IMR-90 (cell line): ENCODE measurements at regions not wholly inside any gene's neighbourhood (a gene's known extent, or its start where the extent isn't known, plus 50 kb on each side); places are given as distances from the start of the nearest gene placed in this dataset.

Experiments
- ATAC-seq: fragments of 200-7000 bp; cut with Tn5 transposase; 2 replicates; pipeline ENCODE4 v1.9.1; 2020; ENCODE audit warnings: low read depth, mild to moderate bottlenecking, moderate library complexity
- BruUV-seq: library from RNA; stranded (reverse); fragments of 400-500 nt; replicated peaks from 2 replicates; lab custom pipeline; 2021; lab: Mats Ljungman, UMichigan
- CTCF ChIA-PET: fragments of 300-600 bp; formaldehyde crosslinking; extraction: SDS; loops from one replicate; lab custom pipeline; 2021; ENCODE audit warnings: antibody characterized with exemption; lab: Yijun Ruan, JAX
- POLR2A ChIA-PET: fragments of 300-600 bp; sonication (Branson Sonifier 250); formaldehyde crosslinking; loops from one replicate; lab custom pipeline; 2022; ENCODE audit warnings: antibody characterized with exemption; ENCODE audit not compliant: unreplicated experiment; lab: Charles Lee
- DNase-seq: peaks from one replicate; pipeline ENCODE4 v3.0.0; 2013
- H2AFZ ChIP-seq: replicated peaks from 2 replicates; pipeline ENCODE3; 2013; ENCODE audit warnings: low read length, mild to moderate bottlenecking; ENCODE audit not compliant: poor library complexity
- H2AK5ac ChIP-seq: 2 replicates; pipeline ENCODE4 v1.6.1; 2013; ENCODE audit warnings: low read depth, low read length, inconsistent platforms
- H2AK9ac ChIP-seq: replicated peaks from 2 replicates; pipeline ENCODE3; 2013; ENCODE audit warnings: mild to moderate bottlenecking, low read depth, low read length, moderate library complexity; ENCODE audit not compliant: poor library complexity
- H2BK120ac ChIP-seq: 2 replicates; pipeline ENCODE4 v1.6.1; 2013; ENCODE audit warnings: low read depth, low read length, inconsistent platforms
- H2BK15ac ChIP-seq: 3 replicates; pipeline ENCODE4 v1.6.1; 2013; ENCODE audit warnings: low read depth, low read length, inconsistent platforms
- H2BK20ac ChIP-seq: 2 replicates; pipeline ENCODE4 v1.6.1; 2013; ENCODE audit warnings: low read depth, mild to moderate bottlenecking, inconsistent platforms, low read length, moderate library complexity
- H2BK5ac ChIP-seq: 2 replicates; pipeline ENCODE4 v1.6.1; 2013; ENCODE audit warnings: mild to moderate bottlenecking, low read depth, low read length, inconsistent platforms; ENCODE audit not compliant: poor library complexity, severe bottlenecking
- H3K14ac ChIP-seq: replicated peaks from 2 replicates; pipeline ENCODE4 v1.6.1; 2013; ENCODE audit warnings: low read depth, low read length, inconsistent platforms
- H3K18ac ChIP-seq: 2 replicates; pipeline ENCODE4 v1.6.1; 2013; ENCODE audit warnings: low read depth, low read length, control low read depth
- H3K23ac ChIP-seq: 2 replicates; pipeline ENCODE4 v1.6.1; 2013; ENCODE audit warnings: low read depth, low read length, inconsistent platforms
- H3K27ac ChIP-seq: 2 replicates; pipeline ENCODE4 v1.5.1; 2013; ENCODE audit warnings: mild to moderate bottlenecking, control low read depth, low read length; ENCODE audit not compliant: insufficient read depth
- H3K27me3 ChIP-seq: 2 replicates; pipeline ENCODE4 v1.6.1; 2013; ENCODE audit warnings: low read length; ENCODE audit not compliant: control insufficient read depth, insufficient read depth
- H3K36me3 ChIP-seq: 2 replicates; pipeline ENCODE4 v1.6.1; 2013; ENCODE audit warnings: low read length, mixed read lengths; ENCODE audit not compliant: control insufficient read depth, insufficient read depth
- H3K4ac ChIP-seq: 2 replicates; pipeline ENCODE4 v1.6.1; 2013; ENCODE audit warnings: low read depth, low read length, inconsistent platforms
- H3K4me1 ChIP-seq: 2 replicates; pipeline ENCODE4 v1.6.1; 2013; ENCODE audit warnings: low read length, mixed read lengths; ENCODE audit not compliant: control insufficient read depth, insufficient read depth
- H3K4me2 ChIP-seq: 2 replicates; pipeline ENCODE4 v1.6.1; 2013; ENCODE audit warnings: low read depth, mild to moderate bottlenecking, control low read depth, low read length, moderate library complexity
- H3K4me3 ChIP-seq: 2 replicates; pipeline ENCODE4 v1.5.1; 2013; ENCODE audit warnings: low read depth, mild to moderate bottlenecking, control low read depth, low read length, moderate library complexity; ENCODE audit not compliant: insufficient read depth
- H3K56ac ChIP-seq: 2 replicates; pipeline ENCODE4 v1.6.1; 2013; ENCODE audit warnings: low read length, inconsistent platforms; ENCODE audit not compliant: insufficient read depth; ENCODE audit errors: extremely low read depth
- H3K79me1 ChIP-seq, 2 experiments: 2 replicates each; pipeline ENCODE4 v1.6.1; 2013; ENCODE audit warnings: low read length in 2 of 2, inconsistent platforms in 1 of 2, low read depth in 1 of 2
- H3K9ac ChIP-seq: 2 replicates; pipeline ENCODE4 v1.6.1; 2013; ENCODE audit warnings: low read depth, low read length, control low read depth
- H3K9me1 ChIP-seq: 2 replicates; pipeline ENCODE4 v1.6.1; 2013; ENCODE audit warnings: low read length, inconsistent platforms; ENCODE audit not compliant: insufficient read depth
- H3K9me3 ChIP-seq: 2 replicates; pipeline ENCODE4 v1.6.1; 2013; ENCODE audit warnings: low read length; ENCODE audit not compliant: control insufficient read depth, insufficient read depth
- H4K20me1 ChIP-seq: 2 replicates; pipeline ENCODE4 v1.6.1; 2013; ENCODE audit warnings: low read length, inconsistent platforms; ENCODE audit not compliant: insufficient read depth
- H4K5ac ChIP-seq: 2 replicates; pipeline ENCODE4 v1.6.1; 2013; ENCODE audit warnings: mild to moderate bottlenecking, low read depth, low read length, control low read depth
- H4K8ac ChIP-seq, 2 experiments: 2 replicates each; pipeline ENCODE4 v1.6.1; 2013; ENCODE audit warnings: low read depth in 2 of 2, low read length in 2 of 2, control low read depth in 1 of 2, inconsistent platforms in 1 of 2
- H4K91ac ChIP-seq: 2 replicates; pipeline ENCODE4 v1.6.1; 2013; ENCODE audit warnings: low read depth, low read length, inconsistent platforms; ENCODE audit not compliant: insufficient read depth
- RAD21 ChIP-seq: IDR thresholded peaks from 2 replicates; pipeline ENCODE4 v1.6.1; 2012; ENCODE audit warnings: low read length, improper control_type of control experiment
- WGBS, 2 experiments: methylation state at CpG; one replicate each; pipeline versions ENCODE4 v1.1.5 to v1.1.7; 2013; ENCODE audit warnings: missing lambda C conversion rate in 2 of 2; ENCODE audit not compliant: insufficient read length in 1 of 2; ENCODE audit errors: extremely low coverage in 2 of 2; 5-methylcytosine and 5-hydroxymethylcytosine counted together
- dilution Hi-C: fragments of 300-500 bp; cut with HindIII; formaldehyde crosslinking; loops from one replicate; pipeline ENCODE4 v1.14.3; 2018; ENCODE audit warnings: low sequenced_read_pairs; ENCODE audit not compliant: unreplicated experiment
- in situ Hi-C: fragments of 300-500 bp; cut with MboI; formaldehyde crosslinking; loops from 3 replicates; pipeline ENCODE4 v1.14.3; 2019; ENCODE audit warnings: low sequenced_read_pairs, inconsistent platforms, mixed read lengths
- intact Hi-C: fragments of 100-400 bp; cut with micrococcal nuclease; formaldehyde crosslinking; loops from 2 replicates; pipeline ENCODE4 v1.10.0; 2022

- intact Hi-C loops (no loop called here), in situ Hi-C loops (no loop called here), dilution Hi-C loops (no loop called here)
- Histone ChIP-seq H2BK15ac (no peak overlapping the region), H2AK9ac (no peak overlapping the region), H3K14ac (no peak overlapping the region), H3K9me1 (peaks cover 3% of the 10 kb centered on the region), H3K79me1 (peaks cover 0 to 5% of the 10 kb centered on the region in 2 experiments; a peak in 1 of 4 replicates), H2AK5ac (no peak overlapping the region), H2BK5ac (no peak overlapping the region), H4K8ac (no peak overlapping the region), H3K27me3 (no peaks in the 10 kb centered on the region), H3K4me1 (peaks cover 2% of the 10 kb centered on the region), H2AFZ (no peak overlapping the region), H3K36me3 (no peaks in the 10 kb centered on the region), H4K20me1 (no peaks in the 10 kb centered on the region), H4K91ac (no peak overlapping the region), H3K9me3 (no peaks in the 10 kb centered on the region), H3K4me2 (no peak overlapping the region), H3K18ac (no peak overlapping the region), H2BK20ac (no peak overlapping the region), H3K56ac (no peak overlapping the region), H3K27ac (no peak overlapping the region), H3K4ac (no peak overlapping the region), H3K23ac (no peak overlapping the region), H3K9ac (no peak overlapping the region), H2BK120ac (no peak overlapping the region), H4K5ac (no peak overlapping the region), H3K4me3 (no peak overlapping the region)
- CTCF ChIA-PET, result no interaction called here
- DNase-seq (no peak), ATAC-seq (no peak)
- POLR2A ChIA-PET, result no interaction called here
- no CpG with 5 or more reads among the region's 5 CpGs for WGBS, 2 experiments
- no TSS peak for BruUV-seq
- TF ChIP-seq RAD21, result no peak
Observed at GRCh38 chr5:124623265-124623664, 123.2 kb downstream of the ZNF608 start.
